Neural cell (in vitro differentiated cells): ENCODE measurements at regions not wholly inside any gene's neighbourhood (a gene's known extent, or its start where the extent isn't known, plus 50 kb on each side); places are given as distances from the start of the nearest gene placed in this dataset.

ENCODE experiments used
- H2AFZ ChIP-seq: fragments of 200-600, 300-800 bp; sonication (generic), shearing (Covaris generic); 2 replicates; pipeline ENCODE4 v1.6.0; 2014; ENCODE audit warnings: low read depth, mild to moderate bottlenecking, antibody characterized with exemption, low read length, moderate library complexity
- H3F3A ChIP-seq: fragments of 200-600 bp; shearing (Covaris generic); 2 replicates; pipeline ENCODE4 v1.6.1; 2016; ENCODE audit warnings: mild to moderate bottlenecking, moderate library complexity, mixed read lengths, antibody characterized with exemption, low read length; ENCODE audit not compliant: insufficient read depth, poor library complexity, severe bottlenecking
- H3K27ac ChIP-seq: fragments of 200-600, 300-800 bp; sonication (generic), shearing (Covaris generic); 2 replicates; pipeline ENCODE4 v1.5.1; 2014; ENCODE audit warnings: mild to moderate bottlenecking, low read length, moderate library complexity
- H3K27me3 ChIP-seq: fragments of 300-800, 200-600 bp; sonication (generic), shearing (Covaris generic); 2 replicates; pipeline ENCODE4 v1.6.0; 2014; ENCODE audit warnings: mild to moderate bottlenecking, low read depth, low read length, moderate library complexity; ENCODE audit not compliant: insufficient read depth
- H3K36me3 ChIP-seq: fragments of 300-800, 200-600 bp; sonication (generic), shearing (Covaris generic); 2 replicates; pipeline ENCODE4 v1.5.1; 2014; ENCODE audit warnings: mild to moderate bottlenecking, antibody characterized with exemption, low read length, moderate library complexity; ENCODE audit not compliant: insufficient read depth
- H3K4me2 ChIP-seq: fragments of 300-800, 200-600 bp; sonication (generic), shearing (Covaris generic); 2 replicates; pipeline ENCODE4 v1.6.0; 2014; ENCODE audit warnings: mild to moderate bottlenecking, low read length
- H3K4me3 ChIP-seq: fragments of 300-800, 200-600 bp; sonication (generic), shearing (Covaris generic); 2 replicates; pipeline ENCODE4 v1.5.1; 2014; ENCODE audit warnings: mild to moderate bottlenecking, low read length, moderate library complexity
- H3K79me2 ChIP-seq: fragments of 200-600 bp; shearing (Covaris generic); replicated peaks from 2 replicates; pipeline ENCODE4 v1.6.0; 2014; ENCODE audit warnings: mild to moderate bottlenecking, low read length, moderate library complexity; ENCODE audit not compliant: insufficient read depth
- H3K9ac ChIP-seq: fragments of 300-800, 200-600 bp; sonication (generic), shearing (Covaris generic); 2 replicates; pipeline ENCODE4 v1.6.1; 2016; ENCODE audit warnings: mild to moderate bottlenecking, low read length, mixed read lengths
- H3K9me2 ChIP-seq: fragments of 200-600 bp; shearing (Covaris generic); 2 replicates; pipeline ENCODE4 v1.6.1; 2016; ENCODE audit warnings: mild to moderate bottlenecking, low read length, mixed read lengths; ENCODE audit not compliant: insufficient read depth
- H3K9me3 ChIP-seq: fragments of 200-600, 300-800 bp; sonication (generic), shearing (Covaris generic); 2 replicates; pipeline ENCODE4 v1.6.1; 2016; ENCODE audit warnings: mild to moderate bottlenecking, mixed run types, low read length, moderate library complexity, mixed read lengths
- H4K20me1 ChIP-seq: fragments of 200-600 bp; shearing (Covaris generic); 2 replicates; pipeline ENCODE4 v1.6.1; 2016; ENCODE audit warnings: mild to moderate bottlenecking, mixed run types; ENCODE audit not compliant: insufficient read depth
- CTCF ChIP-seq: fragments of 450-650 bp; IDR thresholded peaks from 2 replicates; pipeline ENCODE4 v1.5.1; 2014; ENCODE audit warnings: antibody characterized with exemption, mild to moderate bottlenecking, moderate library complexity; ENCODE audit not compliant: poor library complexity, severe bottlenecking
- EP300 ChIP-seq: fragments of 450-650 bp; conservative IDR thresholded peaks from 2 replicates; pipeline ENCODE4 v1.6.1; 2014; ENCODE audit warnings: antibody characterized with exemption, mild to moderate bottlenecking, moderate library complexity; ENCODE audit not compliant: poor library complexity, severe bottlenecking
- EZH2 ChIP-seq: fragments of 200-600, 300-800 bp; shearing (Covaris generic), sonication (generic); IDR thresholded peaks from 2 replicates; pipeline ENCODE4 v1.6.1; 2014; ENCODE audit warnings: antibody characterized with exemption, low read length, borderline replicate concordance, mild to moderate bottlenecking; ENCODE audit not compliant: insufficient read depth, poor library complexity, severe bottlenecking
- MXI1 ChIP-seq: fragments of 450-650 bp; conservative IDR thresholded peaks from 2 replicates; pipeline ENCODE4 v1.6.1; 2014; ENCODE audit warnings: antibody characterized with exemption, mild to moderate bottlenecking; ENCODE audit not compliant: poor library complexity, severe bottlenecking
- POLR2AphosphoS5 ChIP-seq: IDR thresholded peaks from 2 replicates; pipeline ENCODE4 v1.6.1; 2012
- RAD21 ChIP-seq: fragments of 450-650 bp; conservative IDR thresholded peaks from 2 replicates; pipeline ENCODE4 v1.6.1; 2014; ENCODE audit warnings: antibody characterized with exemption, mild to moderate bottlenecking, moderate library complexity
- SMC3 ChIP-seq: fragments of 450-650 bp; conservative IDR thresholded peaks from 2 replicates; pipeline ENCODE4 v1.6.1; 2014; ENCODE audit warnings: antibody characterized with exemption, mild to moderate bottlenecking, moderate library complexity; ENCODE audit not compliant: poor library complexity
- TAF1 ChIP-seq: IDR thresholded peaks from 2 replicates; pipeline ENCODE4 v1.6.1; 2012; ENCODE audit warnings: low read depth
- TF ChIP-seq, protein P1 (sequence below): IDR thresholded peaks from 2 replicates; pipeline ENCODE4 v1.6.1; 2012; ENCODE audit warnings: borderline replicate concordance

DNA sequence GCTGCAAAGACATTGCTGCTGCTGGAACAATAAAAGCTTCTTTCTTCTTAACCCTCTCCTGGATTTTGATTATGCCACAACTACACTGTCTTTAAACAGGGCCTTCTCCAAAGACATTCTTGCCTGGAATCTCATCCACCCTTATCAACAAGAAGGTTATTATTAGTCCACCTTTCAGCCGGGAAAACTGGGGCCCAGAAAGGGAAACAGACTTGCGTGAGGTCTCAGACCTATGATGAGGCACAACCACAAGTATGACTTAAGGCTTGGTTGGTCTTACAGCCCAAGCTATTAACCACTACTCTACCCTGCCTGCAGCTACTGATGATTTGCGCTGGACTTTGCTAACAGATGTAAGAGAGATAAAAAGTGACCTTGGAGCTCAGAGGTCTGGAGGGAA is 62.8 kb upstream of the CTNNBL1 start:
- H3K9ac ChIP-seq: no peak overlapping the region
- H3K27me3 ChIP-seq: peaks cover 16% of the 10 kb centered on the region
- no peak overlapping the region for H3K27ac ChIP-seq
- H3K4me3 ChIP-seq: no peak overlapping the region
- H3K4me2 ChIP-seq: no peak overlapping the region
- H3K9me2 ChIP-seq: no peaks in the 10 kb centered on the region
- peaks cover 3% of the 10 kb centered on the region for H3K9me3 ChIP-seq
- no peak for TF ChIP-seq MXI1
- no peak for TF ChIP-seq TAF1
- TF ChIP-seq EZH2: no peak
- TF ChIP-seq, protein P1, sequence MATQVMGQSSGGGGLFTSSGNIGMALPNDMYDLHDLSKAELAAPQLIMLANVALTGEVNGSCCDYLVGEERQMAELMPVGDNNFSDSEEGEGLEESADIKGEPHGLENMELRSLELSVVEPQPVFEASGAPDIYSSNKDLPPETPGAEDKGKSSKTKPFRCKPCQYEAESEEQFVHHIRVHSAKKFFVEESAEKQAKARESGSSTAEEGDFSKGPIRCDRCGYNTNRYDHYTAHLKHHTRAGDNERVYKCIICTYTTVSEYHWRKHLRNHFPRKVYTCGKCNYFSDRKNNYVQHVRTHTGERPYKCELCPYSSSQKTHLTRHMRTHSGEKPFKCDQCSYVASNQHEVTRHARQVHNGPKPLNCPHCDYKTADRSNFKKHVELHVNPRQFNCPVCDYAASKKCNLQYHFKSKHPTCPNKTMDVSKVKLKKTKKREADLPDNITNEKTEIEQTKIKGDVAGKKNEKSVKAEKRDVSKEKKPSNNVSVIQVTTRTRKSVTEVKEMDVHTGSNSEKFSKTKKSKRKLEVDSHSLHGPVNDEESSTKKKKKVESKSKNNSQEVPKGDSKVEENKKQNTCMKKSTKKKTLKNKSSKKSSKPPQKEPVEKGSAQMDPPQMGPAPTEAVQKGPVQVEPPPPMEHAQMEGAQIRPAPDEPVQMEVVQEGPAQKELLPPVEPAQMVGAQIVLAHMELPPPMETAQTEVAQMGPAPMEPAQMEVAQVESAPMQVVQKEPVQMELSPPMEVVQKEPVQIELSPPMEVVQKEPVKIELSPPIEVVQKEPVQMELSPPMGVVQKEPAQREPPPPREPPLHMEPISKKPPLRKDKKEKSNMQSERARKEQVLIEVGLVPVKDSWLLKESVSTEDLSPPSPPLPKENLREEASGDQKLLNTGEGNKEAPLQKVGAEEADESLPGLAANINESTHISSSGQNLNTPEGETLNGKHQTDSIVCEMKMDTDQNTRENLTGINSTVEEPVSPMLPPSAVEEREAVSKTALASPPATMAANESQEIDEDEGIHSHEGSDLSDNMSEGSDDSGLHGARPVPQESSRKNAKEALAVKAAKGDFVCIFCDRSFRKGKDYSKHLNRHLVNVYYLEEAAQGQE: no peak
- TF ChIP-seq RAD21: no peak
- H3K36me3 ChIP-seq: no peaks in the 10 kb centered on the region
- no peaks in the 10 kb centered on the region for H3F3A ChIP-seq
- no peaks in the 10 kb centered on the region for H3K79me2 ChIP-seq
- no peaks in the 10 kb centered on the region for H4K20me1 ChIP-seq
- no peak overlapping the region for H2AFZ ChIP-seq

- Histone ChIP-seq H3K79me2 (no peaks in the 10 kb centered on the region), H3F3A (no peaks in the 10 kb centered on the region), H3K9me3 (peaks cover 3% of the 10 kb centered on the region), H3K9me2 (no peaks in the 10 kb centered on the region), H3K4me3 (no peak overlapping the region), H2AFZ (no peak overlapping the region), H4K20me1 (no peaks in the 10 kb centered on the region), H3K9ac (no peak overlapping the region), H3K27me3 (peaks cover 16% of the 10 kb centered on the region), H3K36me3 (no peaks in the 10 kb centered on the region), H3K27ac (no peak overlapping the region), H3K4me2 (no peak overlapping the region)
- TF ChIP-seq EZH2 (no peak), RAD21 (no peak), EP300 (no peak), SMC3 (no peak), MXI1 (no peak), CTCF (no peak), TAF1 (no peak), POLR2AphosphoS5 (no peak)
- TF ChIP-seq, protein P1: no peak
These were observed 63.7 kb upstream of the CTNNBL1 start for GRCh38 chr20:37630166-37630565.
